ENCODE measurements at regions not wholly inside any gene's neighbourhood (a gene's known extent, or its start where the extent isn't known, plus 50 kb on each side); places are given as distances from the start of the nearest gene placed in this dataset.

- no peak for DNase-seq (ENCODE audit: low spot score)
- WGBS, result 48% methylated on average over 16 of the region's 16 CpGs
- Histone ChIP-seq H3K9ac (ENCODE audit: low read depth in 1 of 2, low read length in 2 of 2) (peak overlapping the region in 1 of 2 donors; percentile 28), H3K4me3 (ENCODE audit: low read depth in 1 of 3, low read length in 3 of 3) (no peak overlapping the region), H3K9me3 (ENCODE audit: control insufficient read depth in 4 of 4, low read length in 3 of 4) (no peaks in the 10 kb centered on the region), H3K36me3 (ENCODE audit: control insufficient read depth in 4 of 4, insufficient read depth in 3 of 4, low read depth in 1 of 4, low read length in 3 of 4) (no peaks in the 10 kb centered on the region), H3K4me1 (ENCODE audit: control insufficient read depth in 4 of 4, insufficient read depth in 4 of 4, low read length in 3 of 4) (peaks cover 20 to 69% (median 54%) of the 10 kb centered on the region in 4 donors), H3K27ac (ENCODE audit: low read depth in 1 of 2, low read length in 2 of 2) (peak overlapping the region; percentile 70 to 91), H3K27me3 (ENCODE audit: control insufficient read depth in 4 of 4, insufficient read depth in 4 of 4, low read length in 3 of 4) (no peaks in the 10 kb centered on the region)
- TF ChIP-seq SP1 (IDR thresholded peaks at IDR 0.05), result no peak
- TF ChIP-seq GABPA (IDR thresholded peaks at IDR 0.05 in 1 of 2, conservative IDR thresholded peaks at IDR 0.05 in 1 of 2), result no peak
- no peak for TF ChIP-seq TAF1 (conservative IDR thresholded peaks at IDR 0.05)
- TF ChIP-seq HNF4G (IDR thresholded peaks at IDR 0.05), result no peak
- TF ChIP-seq FOXA2 (IDR thresholded peaks at IDR 0.05), result no peak
Observed at GRCh38 chr17:77428749-77429368, 288.1 kb downstream of the SEC14L1 start.

- no peaks in the 10 kb centered on the region for H3K36me3 ChIP-seq (ENCODE audit: control insufficient read depth in 4 of 4, insufficient read depth in 3 of 4, low read depth in 1 of 4, low read length in 3 of 4)
- no peak for TF ChIP-seq ZBTB33 (IDR thresholded peaks at IDR 0.05)
- peak in 1 of 2 donors; percentile 48 for TF ChIP-seq HNF4A (conservative IDR thresholded peaks at IDR 0.05)
- peak; percentile 16 to 44 for TF ChIP-seq RXRA (IDR thresholded peaks at IDR 0.05)
- no peak for DNase-seq (ENCODE audit: low spot score)
Observed at GRCh38 chr17:77429369-77429968, 288.7 kb downstream of the SEC14L1 start.

GRCh38 chr17:77429969-77430752 is 289.4 kb downstream of the SEC14L1 start:
- Histone ChIP-seq H3K27ac (ENCODE audit: low read depth in 1 of 2, low read length in 2 of 2) (peak overlapping the region; percentile 70 to 91), H3K4me1 (ENCODE audit: control insufficient read depth in 4 of 4, insufficient read depth in 4 of 4, low read length in 3 of 4) (peaks cover 20 to 72% (median 47%) of the 10 kb centered on the region in 4 donors), H3K9ac (ENCODE audit: low read depth in 1 of 2, low read length in 2 of 2) (peak overlapping the region in 1 of 2 donors; percentile 17), H3K4me3 (ENCODE audit: low read depth in 1 of 3, low read length in 3 of 3) (no peak overlapping the region), H3K27me3 (ENCODE audit: control insufficient read depth in 4 of 4, insufficient read depth in 4 of 4, low read length in 3 of 4) (no peaks in the 10 kb centered on the region), H3K9me3 (ENCODE audit: control insufficient read depth in 4 of 4, low read length in 3 of 4) (no peaks in the 10 kb centered on the region), H3K36me3 (ENCODE audit: control insufficient read depth in 4 of 4, insufficient read depth in 3 of 4, low read depth in 1 of 4, low read length in 3 of 4) (no peaks in the 10 kb centered on the region)
- 24% methylated on average over 16 of the region's 16 CpGs for WGBS
- DNase-seq (ENCODE audit: low spot score), result peak; percentile 76
- TF ChIP-seq RXRA (IDR thresholded peaks at IDR 0.05) (peak; percentile 94), NR2F2 (IDR thresholded peaks at IDR 0.05) (peak; percentile 93), RAD21 (IDR thresholded peaks at IDR 0.05) (peak; percentile 90 to 92), HNF4G (IDR thresholded peaks at IDR 0.05) (peak; percentile 2), GABPA (IDR thresholded peaks at IDR 0.05 in 1 of 2, conservative IDR thresholded peaks at IDR 0.05 in 1 of 2) (peak in 1 of 2 donors; percentile 52), CTCF (IDR thresholded peaks at IDR 0.05; ENCODE audit: low read depth, low read length, missing input control) (peak; percentile 78), ZBTB33 (IDR thresholded peaks at IDR 0.05) (peak; percentile 52), MAX (IDR thresholded peaks at IDR 0.05) (peak; percentile 86), EGR1 (IDR thresholded peaks at IDR 0.05; ENCODE audit: low read depth in 2 of 2) (no peak), ATF3 (IDR thresholded peaks at IDR 0.05) (no peak), TAF1 (conservative IDR thresholded peaks at IDR 0.05) (no peak), JUND (IDR thresholded peaks at IDR 0.05) (peak; percentile 83 to 90), HNF4A (conservative IDR thresholded peaks at IDR 0.05) (peak; percentile 63 to 72), YY1 (IDR thresholded peaks at IDR 0.05) (peak; percentile 65), FOXA2 (IDR thresholded peaks at IDR 0.05) (peak; percentile 80), FOXA1 (IDR thresholded peaks at IDR 0.05) (peak; percentile 90)

More at GRCh38 chr17:77429369-77429968, 288.7 kb downstream of the SEC14L1 start:
- H3K9ac ChIP-seq (ENCODE audit: low read depth in 1 of 2, low read length in 2 of 2), result peak overlapping the region in 1 of 2 donors; percentile 28
- peak overlapping the region; percentile 70 to 91 for H3K27ac ChIP-seq (ENCODE audit: low read depth in 1 of 2, low read length in 2 of 2)
- no peaks in the 10 kb centered on the region for H3K9me3 ChIP-seq (ENCODE audit: control insufficient read depth in 4 of 4, low read length in 3 of 4)
- H3K27me3 ChIP-seq (ENCODE audit: control insufficient read depth in 4 of 4, insufficient read depth in 4 of 4, low read length in 3 of 4), result no peaks in the 10 kb centered on the region
- H3K4me3 ChIP-seq (ENCODE audit: low read depth in 1 of 3, low read length in 3 of 3), result no peak overlapping the region
- H3K4me1 ChIP-seq (ENCODE audit: control insufficient read depth in 4 of 4, insufficient read depth in 4 of 4, low read length in 3 of 4), result peaks cover 20 to 69% (median 51%) of the 10 kb centered on the region in 4 donors
- 36% methylated on average over 14 of the region's 14 CpGs for WGBS

All from liver (tissue), 8 donors.